Erythroblast (primary cell): ENCODE measurements at regions not wholly inside any gene's neighbourhood (a gene's known extent, or its start where the extent isn't known, plus 50 kb on each side); places are given as distances from the start of the nearest gene placed in this dataset.

Experiments used
- GATA1 ChIP-seq: IDR thresholded peaks from 2 replicates; pipeline ENCODE4 v1.6.1; 2011; ENCODE audit warnings: low read depth, mild to moderate bottlenecking, control low read depth, low read length, moderate library complexity
- POLR2A ChIP-seq: IDR thresholded peaks from 2 replicates; pipeline ENCODE4 v1.6.1; 2011; ENCODE audit warnings: mild to moderate bottlenecking, low read length

DNA sequence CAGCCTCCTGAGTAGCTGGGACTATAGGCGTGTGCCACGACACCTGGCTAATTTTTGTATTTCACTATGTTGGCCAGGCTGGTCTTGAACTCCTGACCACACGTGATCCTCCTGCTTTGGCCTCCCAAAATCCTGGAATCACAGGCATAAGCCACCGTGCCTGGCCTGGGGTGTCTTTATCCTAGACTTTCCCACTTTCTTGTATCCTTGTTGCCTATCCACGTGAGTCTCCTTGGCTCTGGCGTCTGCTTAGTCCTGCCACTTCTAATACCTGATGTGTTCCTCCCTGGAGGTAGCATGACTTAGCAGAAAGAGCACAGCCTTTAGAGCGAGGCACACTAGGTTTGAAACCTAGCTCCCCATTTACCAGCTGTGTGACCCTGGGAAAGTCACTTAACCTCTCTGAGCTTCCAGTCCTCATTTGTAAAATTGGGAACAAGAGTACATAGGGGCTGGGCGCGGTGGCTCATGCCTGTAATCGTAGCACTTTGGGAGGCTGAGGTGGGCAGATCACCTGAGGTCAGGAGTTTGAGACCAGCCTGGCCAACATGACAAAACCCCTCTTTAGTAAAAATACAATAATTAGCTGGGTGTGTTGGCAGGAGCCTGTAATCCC is 344.6 kb downstream of the TYW1 start:
- no peak for TF ChIP-seq POLR2A
- no peak for TF ChIP-seq GATA1
